CMK (cell line): ENCODE measurements at regions not wholly inside any gene's neighbourhood (a gene's known extent, or its start where the extent isn't known, plus 50 kb on each side); places are given as distances from the start of the nearest gene placed in this dataset.
"Not testable (repeated sequence)": the region's sequence is repeated elsewhere in the genome, so short reads cannot be mapped to it uniquely, and the experiment has no call there.

Experiments used
- DNase-seq: peaks from one replicate; pipeline ENCODE4 v3.0.0-alpha.2; 2010; ENCODE audit warnings: low read depth

- DNase-seq = peak; percentile 17
Measured at GRCh38 chr11:90426442-90426841, 203.6 kb upstream of the CHORDC1 start.

DNA sequence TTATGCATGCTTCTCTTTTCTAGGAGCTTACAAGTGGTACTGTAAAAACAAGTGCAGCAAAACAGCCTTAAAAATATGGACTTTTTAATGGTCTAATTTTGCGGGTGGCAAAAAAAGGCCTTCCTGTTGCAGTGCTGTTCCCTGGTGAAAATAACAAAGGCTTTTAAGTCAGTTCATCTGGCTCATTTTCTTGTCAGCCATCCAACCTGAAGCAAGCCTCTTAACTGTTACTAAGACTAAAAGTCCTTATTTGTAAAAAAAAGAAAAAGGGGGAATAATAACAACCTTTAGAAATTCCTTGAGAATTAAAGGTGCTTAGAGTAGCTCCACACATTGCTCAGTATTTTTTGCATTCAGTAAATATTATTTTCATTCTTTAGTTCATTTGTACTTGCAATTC is 200.5 kb upstream of the CHORDC1 start:
- DNase-seq = no peak

DNA sequence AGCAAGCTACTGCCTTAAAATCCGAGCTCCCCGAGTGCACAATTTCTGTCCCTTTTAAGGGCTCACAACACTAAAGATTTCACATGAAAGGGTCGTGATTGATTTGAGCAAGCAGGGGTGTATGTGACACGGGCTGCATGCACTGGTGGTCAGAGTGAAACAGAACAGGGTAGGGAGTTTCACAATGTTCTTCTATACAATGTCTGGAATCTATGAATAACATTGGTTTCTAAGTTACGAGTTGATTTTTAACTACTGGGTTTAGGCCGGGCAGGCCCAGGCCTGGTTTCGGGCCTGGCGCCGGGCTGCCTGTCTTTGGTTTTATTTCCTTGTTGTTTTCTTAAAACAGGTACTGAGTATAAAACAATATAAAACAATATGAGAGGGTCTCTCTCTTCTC is 199.9 kb upstream of the CHORDC1 start:
- DNase-seq = not testable (repeated sequence)

- DNase-seq = no peak
Measured at GRCh38 chr11:90414221-90414620, 191.4 kb upstream of the CHORDC1 start.

- no peak for DNase-seq
Measured at GRCh38 chr11:90407350-90407749, 184.5 kb upstream of the CHORDC1 start.

DNA sequence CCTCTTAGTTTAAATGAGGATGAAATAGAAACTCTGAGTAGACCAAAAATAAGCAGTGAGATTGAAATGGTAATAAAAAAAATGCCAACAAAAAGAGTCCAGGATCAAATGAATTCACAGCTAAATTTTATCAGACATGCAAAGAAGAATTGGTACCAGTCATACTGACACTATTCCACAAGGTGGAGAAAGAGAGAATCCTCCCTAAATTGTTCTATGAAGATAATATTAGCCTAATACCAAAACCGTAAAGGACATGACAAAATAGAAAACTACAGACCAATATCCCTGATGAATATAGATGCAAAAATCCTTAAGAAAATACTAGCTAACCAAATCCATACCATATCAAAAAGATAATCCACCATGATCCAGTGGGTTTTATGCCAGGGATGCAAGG is 169.8 kb upstream of the CHORDC1 start:
- DNase-seq = no peak

- DNase-seq = no peak
Measured at GRCh38 chr11:90391756-90392155, 168.9 kb upstream of the CHORDC1 start.

DNA sequence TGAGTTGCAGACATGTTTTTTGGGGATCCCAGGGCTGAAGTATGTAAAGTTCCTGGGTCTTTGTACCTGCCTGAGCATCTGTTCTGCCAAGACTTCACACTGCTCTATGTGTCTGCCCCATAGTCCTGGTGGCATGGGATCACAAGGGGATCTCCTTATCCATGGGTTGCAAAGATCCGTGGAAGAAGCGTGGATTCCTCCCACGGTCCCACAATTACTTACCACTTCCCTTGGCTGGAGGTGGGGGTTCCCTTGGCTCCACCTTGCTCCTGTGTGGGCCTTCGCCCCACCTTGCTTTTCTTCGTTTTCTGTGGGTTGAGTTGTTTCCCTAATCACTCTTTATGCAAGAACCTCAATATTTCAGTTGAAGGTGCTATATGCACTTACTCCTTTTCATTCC is 157.4 kb upstream of the CHORDC1 start:
- no peak for DNase-seq

DNA sequence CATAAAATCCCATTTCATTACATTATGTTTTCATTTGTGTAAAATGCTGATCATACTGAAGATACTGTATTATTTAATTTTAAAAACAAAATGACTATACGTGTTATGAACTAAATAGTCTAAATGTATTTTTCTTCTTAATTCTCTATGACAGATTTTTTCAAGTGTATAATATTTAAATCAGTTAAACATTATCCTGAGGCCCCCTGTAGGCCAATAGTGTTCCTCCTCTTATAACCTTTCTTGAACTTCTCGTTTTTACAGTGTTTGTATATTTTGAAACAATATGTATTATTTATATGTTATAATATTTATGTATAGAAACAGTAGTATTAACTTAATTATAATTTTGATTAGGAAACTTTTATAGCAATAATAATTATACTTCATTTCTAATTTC is 151.1 kb upstream of the CHORDC1 start:
- DNase-seq = no peak

DNA sequence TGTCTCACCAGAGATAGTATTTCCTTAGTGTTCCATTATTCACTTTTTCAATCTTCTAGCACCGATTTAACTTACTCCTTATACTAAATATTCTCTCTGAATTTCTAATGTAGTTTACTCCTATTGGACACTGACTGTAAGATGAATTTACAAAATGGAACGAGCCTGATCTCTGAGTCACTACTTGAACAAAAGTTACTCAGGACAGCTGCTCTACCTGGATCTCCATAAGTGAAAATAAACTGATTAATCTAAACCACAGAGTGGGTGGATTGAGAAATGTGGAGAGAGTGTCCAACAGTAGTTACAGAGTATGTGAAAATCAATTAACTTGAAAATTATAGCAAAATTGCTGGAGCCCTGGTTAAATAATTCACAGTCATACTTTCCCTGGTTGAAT is 141.7 kb upstream of the CHORDC1 start:
- no peak for DNase-seq

DNA sequence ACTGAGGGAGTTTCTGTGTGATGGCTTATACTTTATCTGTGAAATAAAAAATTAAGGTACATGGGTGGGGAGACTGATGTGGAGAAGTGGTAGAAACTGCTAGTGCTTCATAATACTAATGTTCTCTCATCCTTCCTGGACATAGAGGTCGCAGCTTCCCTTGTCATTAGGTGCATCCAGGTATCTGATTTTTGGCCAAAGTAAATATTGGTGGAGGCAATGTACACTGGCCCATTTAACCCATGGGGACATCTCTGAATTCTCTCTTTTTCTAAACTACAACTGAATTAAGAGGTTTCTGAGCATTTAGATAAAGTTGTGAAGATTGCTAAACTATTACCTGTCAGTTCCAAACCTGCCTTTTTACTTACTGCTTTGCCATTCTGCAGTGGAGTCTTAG is 140.9 kb upstream of the CHORDC1 start:
- no peak for DNase-seq

DNA sequence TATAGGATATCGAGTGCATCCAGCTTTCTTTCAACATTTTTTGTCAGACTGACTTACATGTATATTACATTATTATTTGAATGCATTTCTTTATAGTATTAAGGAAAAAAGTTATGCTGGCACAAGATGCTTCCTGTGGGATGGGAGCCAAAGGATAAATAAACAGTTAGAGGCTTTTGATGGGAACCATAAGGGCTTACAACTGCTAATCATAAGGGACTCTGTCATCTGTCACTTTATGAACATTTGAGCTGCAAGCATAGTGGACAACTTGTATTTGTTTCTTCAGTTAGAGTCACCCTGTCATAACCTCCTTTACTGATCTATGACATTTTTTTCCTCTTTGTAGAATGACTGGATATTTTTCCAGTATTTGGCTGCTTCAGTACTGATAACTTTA is 132.4 kb upstream of the CHORDC1 start:
- DNase-seq = no peak

DNA sequence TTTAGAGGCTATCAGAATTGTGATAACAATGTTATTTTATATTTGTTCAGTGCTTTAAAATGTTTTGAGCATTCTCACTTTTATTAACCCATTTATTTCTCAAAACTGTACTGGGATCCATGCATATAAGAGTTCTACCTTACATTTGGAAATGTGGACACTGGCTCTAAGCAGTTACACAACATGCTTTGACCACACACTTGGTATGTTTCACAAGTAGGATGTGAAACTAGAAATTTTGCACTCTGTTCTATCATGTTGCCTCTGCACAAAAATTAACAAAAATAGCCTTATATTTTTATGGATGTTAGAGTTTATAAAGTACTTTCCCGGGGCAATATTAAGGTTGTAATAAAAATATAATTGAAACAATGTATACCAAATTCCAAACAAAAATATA is 126.9 kb upstream of the CHORDC1 start:
- DNase-seq = no peak

DNA sequence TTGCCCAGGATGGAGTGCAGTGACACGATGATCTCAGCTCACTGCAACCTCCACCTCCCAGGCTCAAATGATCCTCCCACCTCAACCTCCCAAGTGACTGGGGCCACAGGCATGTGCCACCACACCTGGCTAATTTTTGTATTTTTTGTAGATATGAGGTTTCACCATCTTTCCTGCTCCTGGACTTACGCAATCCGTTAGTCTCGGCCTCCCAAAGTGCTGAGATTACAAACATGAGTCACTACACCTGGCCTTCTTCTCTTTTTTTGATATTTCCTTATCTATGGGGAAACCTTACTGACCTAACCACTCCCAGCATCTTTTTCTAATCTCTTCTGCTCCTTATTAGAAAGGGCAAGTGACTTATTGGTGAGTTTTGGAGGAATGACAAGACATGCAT is 121.7 kb upstream of the CHORDC1 start:
- DNase-seq = no peak

- no peak for DNase-seq
Measured at GRCh38 chr11:90343673-90344072, 120.8 kb upstream of the CHORDC1 start.

GRCh38 chr11:90341986-90342385 is 119.1 kb upstream of the CHORDC1 start:
- no peak for DNase-seq

DNA sequence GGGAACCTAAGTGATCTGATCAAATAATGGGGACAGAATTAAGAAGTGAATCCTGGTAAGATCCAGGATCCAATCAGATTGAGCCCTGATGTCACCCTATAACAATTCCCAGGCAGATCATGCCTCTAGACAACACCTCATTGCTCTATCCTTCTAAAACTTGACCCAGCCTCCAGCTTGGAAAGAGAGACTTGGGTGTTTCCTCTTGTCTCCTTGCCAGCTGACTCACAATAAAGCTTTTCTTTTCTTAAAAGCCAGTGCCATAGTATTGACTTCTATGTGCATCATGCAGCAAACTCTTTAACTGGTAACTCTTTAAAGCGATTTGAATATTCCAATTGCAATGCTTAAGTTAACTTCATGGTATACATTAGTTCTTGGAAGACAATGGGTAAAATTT is 109.6 kb upstream of the CHORDC1 start:
- DNase-seq = no peak

GRCh38 chr11:90330632-90331031 is 107.8 kb upstream of the CHORDC1 start:
- no peak for DNase-seq

GRCh38 chr11:90329043-90329442 is 106.2 kb upstream of the CHORDC1 start:
- no peak for DNase-seq

GRCh38 chr11:90326647-90327046 is 103.8 kb upstream of the CHORDC1 start:
- DNase-seq = no peak

DNA sequence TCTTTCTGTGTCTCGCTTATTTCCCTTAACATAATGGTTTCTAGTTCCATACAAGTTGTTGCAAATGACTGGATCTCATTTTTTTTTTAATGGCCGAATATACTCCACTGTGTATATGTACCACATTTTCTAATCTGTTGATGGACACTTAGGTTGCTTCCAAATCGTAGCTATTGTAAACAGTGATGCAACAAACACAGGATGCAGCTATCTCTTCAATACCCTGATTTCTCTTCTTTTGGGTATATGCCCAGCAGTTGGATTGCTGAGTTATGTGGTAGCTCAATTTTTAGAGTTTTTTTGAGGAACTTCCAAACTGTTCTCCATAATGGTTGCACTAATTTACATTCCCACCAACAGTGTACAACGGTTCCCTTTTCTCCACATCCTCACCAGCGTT is 100.4 kb upstream of the CHORDC1 start:
- DNase-seq = no peak

- no peak for DNase-seq
Measured at GRCh38 chr11:90321018-90321417, 98.2 kb upstream of the CHORDC1 start.

DNA sequence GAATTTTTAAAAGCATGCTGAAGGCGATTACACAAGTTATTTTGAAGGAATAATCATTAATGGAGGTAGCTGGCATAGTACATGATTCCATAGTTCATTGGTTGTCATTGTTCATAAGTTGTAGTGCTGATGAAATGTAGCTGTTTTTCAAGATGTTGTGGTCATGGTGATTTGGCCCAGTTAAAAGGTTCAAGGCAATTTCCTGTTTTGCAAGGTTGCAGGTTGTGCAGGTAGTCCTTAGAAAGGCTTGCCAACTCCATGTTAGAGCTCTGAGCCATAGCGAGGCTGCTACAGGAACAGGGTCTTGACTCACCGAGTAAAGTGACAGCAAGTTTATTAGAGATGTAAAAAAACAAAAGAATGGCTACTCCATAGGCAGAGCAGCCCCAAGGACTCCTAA is 95.8 kb upstream of the CHORDC1 start:
- DNase-seq = no peak

DNA sequence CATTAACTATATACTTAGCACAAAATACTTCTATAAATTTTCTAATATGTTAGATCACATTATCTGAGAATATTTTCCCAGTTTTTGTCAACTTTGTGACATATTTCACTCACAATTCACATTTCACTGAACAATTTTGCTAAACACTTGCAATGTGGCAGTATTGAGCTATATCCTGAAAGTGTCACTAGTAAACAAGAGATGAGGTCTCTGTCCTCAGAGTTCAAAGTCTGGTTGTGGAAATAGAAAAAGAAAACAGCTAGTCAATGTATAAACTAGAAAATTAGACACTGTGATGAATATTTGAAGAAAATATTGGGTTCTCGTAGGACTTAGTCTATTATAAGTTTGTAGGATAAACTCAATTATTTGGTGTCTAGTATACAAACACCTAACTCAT is 87.4 kb upstream of the CHORDC1 start:
- no peak for DNase-seq

GRCh38 chr11:90309693-90310092 is 86.8 kb upstream of the CHORDC1 start:
- DNase-seq = peak; percentile 4
